Epidermal melanocyte (primary cell): ENCODE measurements at regions not wholly inside any gene's neighbourhood (a gene's known extent, or its start where the extent isn't known, plus 50 kb on each side); places are given as distances from the start of the nearest gene placed in this dataset.

ENCODE experiments used
- DNase-seq: peaks from one replicate; pipeline ENCODE4 v3.0.0; 2011; ENCODE audit warnings: low spot score; ENCODE audit not compliant: insufficient read length

DNA sequence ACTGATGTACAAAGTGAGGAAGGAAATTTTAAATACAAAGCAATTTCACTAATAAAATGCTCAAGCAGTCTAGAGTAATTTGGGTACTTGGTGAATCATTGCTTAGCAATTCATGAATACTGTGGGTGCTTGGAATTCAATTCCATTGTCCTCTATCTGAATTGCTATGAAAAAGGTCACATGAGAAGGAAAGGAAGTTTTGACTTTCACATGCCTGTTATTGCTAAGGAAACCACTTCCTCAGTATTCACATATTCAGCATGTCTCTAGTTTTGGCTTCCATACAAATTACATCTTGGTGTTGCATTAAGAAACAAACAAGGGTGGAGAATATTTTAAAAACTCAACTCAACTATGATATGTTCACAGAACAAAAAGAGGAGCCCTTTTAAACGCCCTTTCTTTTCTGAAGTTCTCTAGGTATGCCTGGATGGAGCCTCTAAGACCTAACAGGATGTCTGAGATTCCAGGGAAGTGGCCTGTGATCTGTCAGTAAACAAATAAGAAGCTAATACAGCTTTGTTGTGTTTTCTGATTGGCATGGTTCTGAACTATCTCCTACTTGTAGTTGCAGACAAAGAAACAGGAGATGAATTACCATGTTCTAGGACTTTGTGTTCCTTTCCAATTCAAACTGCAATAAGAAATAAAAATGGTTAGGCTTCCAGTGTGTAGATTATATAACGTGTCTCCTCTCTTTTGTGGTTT is 190.4 kb downstream of the OGFRL1 start:
- DNase-seq: peak; percentile 41

DNA sequence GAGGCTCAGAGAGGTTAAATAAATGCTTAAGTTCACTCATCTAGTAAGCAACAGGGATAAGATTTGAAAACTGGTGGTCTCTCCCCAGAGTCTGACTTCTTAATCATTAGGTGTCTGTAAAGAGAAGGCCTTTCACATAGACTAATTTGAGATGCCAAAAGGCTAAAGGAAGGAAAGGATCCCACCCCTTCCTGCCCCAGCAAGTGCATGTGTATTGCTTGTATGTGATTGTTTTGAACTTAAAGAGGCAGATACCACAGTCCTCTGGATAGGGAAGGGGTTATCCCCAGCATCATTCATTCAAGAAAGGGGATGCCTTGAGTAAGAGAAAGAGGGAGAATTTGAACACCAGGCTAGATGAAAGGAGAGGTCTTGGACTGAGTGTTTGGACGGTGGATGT is 192.0 kb downstream of the OGFRL1 start:
- no peak for DNase-seq

- no peak for DNase-seq
Observed at GRCh38 chr6:71481011-71481410, 192.4 kb downstream of the OGFRL1 start.

- no peak for DNase-seq
Observed at GRCh38 chr6:71481801-71482200, 193.2 kb downstream of the OGFRL1 start.

GRCh38 chr6:71482742-71483141 is 194.1 kb downstream of the OGFRL1 start:
- DNase-seq: no peak

DNA sequence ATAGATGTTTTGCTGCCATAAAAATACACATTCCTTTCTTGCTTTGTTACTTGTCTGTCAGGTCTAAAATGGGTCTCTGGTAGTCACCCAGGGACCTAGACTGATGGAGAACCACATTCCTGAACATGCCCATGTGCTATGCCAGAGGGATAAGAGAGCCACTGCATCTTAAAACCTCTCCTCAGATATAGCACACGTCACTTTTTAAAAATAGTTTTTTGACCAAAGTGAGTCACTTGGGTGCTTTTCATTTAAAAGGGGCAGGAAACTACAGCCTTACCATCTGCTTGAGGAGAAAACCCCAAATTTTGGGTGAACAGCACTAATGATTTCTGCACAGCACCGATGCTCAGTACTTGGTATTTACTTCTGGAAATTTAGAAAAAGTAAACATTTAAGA is 197.8 kb downstream of the OGFRL1 start:
- DNase-seq: no peak

GRCh38 chr6:71488186-71488585 is 199.6 kb downstream of the OGFRL1 start:
- DNase-seq: no peak

- DNase-seq: peak; percentile 44
Observed at GRCh38 chr6:71489736-71490135, 201.1 kb downstream of the OGFRL1 start.

- DNase-seq: no peak
Observed at GRCh38 chr6:71490876-71491275, 202.3 kb downstream of the OGFRL1 start.

DNA sequence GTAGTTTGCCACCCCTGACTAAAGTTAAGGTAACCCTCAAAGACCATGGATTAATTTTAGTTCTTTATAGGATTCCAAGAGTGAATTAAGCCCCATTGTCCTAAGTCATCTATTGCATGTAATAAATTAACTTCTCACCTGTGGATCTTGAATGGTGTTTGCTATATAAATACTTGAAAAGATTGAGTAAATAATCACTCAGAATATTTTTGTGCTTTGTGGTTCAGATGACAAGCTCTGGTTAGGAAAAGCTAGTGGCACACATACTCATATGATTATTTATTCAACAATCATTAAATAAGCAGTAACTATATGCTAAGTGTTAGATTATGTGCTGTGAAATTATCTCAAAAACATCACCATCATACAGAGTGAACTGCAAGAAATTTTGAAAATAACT is 203.2 kb downstream of the OGFRL1 start:
- no peak for DNase-seq

- DNase-seq: no peak
Observed at GRCh38 chr6:71492668-71493067, 204.1 kb downstream of the OGFRL1 start.

DNA sequence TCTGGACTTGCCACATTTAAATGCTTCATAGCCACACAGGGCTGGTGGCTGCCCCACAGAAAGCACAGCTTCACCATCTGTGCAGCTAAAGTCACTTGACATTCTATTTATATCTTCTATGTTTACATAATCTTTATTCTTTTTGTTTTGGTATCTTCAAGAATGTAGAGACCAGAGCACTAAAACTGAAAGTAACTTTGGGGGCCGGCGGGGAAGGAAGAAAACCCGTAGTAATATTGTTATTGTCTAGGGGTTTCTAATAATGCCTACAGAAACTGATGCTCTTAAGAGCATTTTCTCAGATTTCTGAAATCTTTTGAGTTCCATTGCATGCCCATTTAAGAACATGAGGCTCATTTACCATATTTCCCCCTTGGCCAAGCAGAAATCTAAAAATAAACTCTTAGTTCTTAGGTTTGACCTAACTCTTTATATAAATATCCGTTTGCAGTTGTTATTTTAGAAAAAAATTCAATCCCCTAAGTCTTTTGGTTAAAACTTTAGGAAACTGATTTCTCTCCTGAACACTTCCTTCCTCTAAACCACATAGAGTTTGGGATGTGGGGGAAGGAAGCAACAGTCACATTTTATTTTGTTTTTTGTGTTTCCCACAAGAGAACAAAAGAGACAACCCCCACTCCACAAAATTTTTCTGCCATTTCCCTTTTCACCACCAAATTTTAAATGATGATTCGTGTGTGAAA is 207.6 kb downstream of the OGFRL1 start:
- no peak for DNase-seq

- no peak for DNase-seq
Observed at GRCh38 chr6:71496722-71497033, 208.1 kb downstream of the OGFRL1 start.

- no peak for DNase-seq
Observed at GRCh38 chr6:71498638-71499037, 210.0 kb downstream of the OGFRL1 start.

DNA sequence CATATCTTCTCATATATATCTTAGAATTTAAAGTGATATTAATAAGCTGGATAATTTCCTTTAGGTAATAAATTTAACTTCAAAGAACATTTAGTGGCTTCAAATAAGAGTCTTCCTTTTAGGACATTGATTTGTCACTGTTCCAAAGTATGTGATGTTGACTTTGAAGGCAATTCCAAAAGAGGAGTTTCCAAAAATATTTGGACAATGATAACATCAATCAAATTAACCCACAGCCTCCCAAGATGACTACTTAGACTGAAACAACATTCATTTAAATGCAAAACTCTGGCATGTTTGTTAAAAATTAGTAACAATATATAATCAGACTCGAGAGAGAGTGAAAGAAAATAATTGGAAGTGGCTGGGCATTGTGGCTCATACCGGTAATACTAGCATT is 211.1 kb downstream of the OGFRL1 start:
- no peak for DNase-seq

GRCh38 chr6:71502168-71502567 is 213.6 kb downstream of the OGFRL1 start:
- no peak for DNase-seq

DNA sequence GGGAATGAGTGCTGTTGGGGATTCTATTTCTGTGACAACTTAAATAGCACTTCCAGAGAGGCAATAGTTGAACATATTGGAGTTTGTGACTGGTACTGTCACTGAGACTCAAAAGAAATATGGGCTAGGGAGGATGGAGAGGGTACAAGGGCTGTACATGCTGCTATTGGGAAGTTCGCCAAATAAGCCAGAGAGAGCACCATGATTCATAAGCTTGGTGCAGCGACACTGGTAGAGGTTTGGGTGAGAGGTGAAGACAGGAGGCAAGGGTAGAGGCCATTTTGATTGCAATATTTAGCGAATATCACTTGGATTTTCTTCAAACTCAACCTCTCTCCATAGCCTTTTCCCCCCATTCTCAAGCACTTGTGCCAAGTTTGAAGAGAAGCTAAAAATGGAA is 214.3 kb downstream of the OGFRL1 start:
- DNase-seq: no peak

DNA sequence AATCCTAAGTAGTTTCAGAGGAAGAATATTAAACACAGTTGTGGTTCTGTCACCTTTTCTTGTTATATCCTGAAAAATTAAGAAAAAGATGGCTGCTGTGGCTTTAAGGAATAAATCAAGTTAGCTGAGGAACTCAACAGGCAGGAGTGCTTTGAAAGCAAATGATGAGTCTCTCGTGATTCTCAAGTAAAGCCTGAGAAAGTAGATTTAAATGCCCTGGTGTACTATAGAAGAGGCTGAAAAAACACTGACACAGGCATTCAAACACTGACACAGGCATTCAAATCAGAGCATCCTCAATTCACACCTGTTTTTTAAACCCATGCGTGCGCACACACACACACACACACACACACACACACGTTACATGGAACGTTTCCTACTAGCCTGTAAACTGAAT is 218.6 kb downstream of the OGFRL1 start:
- no peak for DNase-seq

- DNase-seq: no peak
Observed at GRCh38 chr6:71509191-71510005, 220.8 kb downstream of the OGFRL1 start.

- DNase-seq: peak; percentile 23
Observed at GRCh38 chr6:71510057-71510713, 221.6 kb downstream of the OGFRL1 start.

DNA sequence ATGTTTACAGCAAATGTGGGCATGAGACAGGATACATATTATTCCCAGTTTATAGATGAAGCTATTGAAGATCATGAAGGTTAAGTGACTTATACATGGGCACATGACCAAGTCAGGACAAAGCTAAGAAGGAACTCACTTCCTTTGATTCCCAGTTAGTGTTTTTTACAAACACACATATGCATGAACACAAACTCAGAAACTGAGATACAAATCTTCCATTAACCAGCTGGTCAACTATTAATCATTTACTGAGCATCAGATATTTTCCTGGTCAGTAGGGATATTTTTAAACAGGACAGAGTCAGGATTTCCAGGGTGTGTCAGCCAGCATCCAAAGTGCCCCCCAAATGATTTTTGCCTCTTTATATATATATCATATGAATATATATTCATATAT is 222.2 kb downstream of the OGFRL1 start:
- DNase-seq: no peak

DNA sequence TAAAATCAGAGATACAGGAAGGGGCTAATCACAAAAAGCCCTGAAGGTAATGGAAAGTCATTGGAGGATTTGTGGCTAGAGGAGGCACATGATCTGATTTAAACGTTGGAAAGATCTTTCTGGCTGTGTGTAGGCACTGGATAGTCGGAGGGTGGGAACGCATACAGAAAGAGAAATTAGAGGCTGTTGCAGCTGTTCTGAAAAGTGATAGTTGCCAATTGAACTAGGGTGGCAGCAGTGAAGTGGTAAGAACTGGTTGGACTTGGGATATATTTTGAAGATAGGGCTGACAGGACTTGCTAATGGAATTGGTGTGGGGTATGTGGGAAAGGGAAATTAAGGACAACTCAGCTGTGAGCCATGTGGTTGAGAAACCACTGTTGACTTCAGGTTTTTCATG is 223.6 kb downstream of the OGFRL1 start:
- no peak for DNase-seq
